B cell (primary cell): ENCODE measurements at regions not wholly inside any gene's neighbourhood (a gene's known extent, or its start where the extent isn't known, plus 50 kb on each side); places are given as distances from the start of the nearest gene placed in this dataset.

Source experiments
- EZH2 ChIP-seq: IDR thresholded peaks from 2 replicates; pipeline ENCODE4 v1.6.1; 2012; ENCODE audit warnings: borderline replicate concordance, low read depth, mild to moderate bottlenecking, moderate library complexity, low read length; ENCODE audit not compliant: insufficient read depth, poor library complexity, severe bottlenecking
- TF ChIP-seq, protein P1 (sequence below): fragments of 200-600 bp; IDR thresholded peaks from one replicate; pipeline ENCODE4 v1.8.0; 2022; ENCODE audit warnings: antibody characterized with exemption, mild to moderate bottlenecking

DNA sequence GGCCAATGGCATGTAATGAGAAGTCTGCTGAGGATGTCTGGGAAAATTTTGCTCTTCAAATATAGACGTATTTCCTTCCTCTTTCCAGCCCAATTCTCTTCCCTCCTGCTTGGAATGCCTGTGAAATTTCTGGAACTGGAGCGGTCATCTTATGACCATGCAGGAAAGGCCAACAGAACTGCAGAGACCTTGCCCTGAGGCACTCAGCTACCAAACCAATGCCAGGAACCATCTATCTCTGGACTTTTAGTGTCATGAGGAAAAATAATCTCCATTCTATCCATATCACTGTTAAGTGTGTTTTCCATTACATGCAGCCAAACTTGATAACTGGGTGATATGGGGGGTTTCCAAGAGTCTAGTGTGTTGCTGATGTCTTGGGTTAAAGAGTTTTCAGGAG, 363.7 kb downstream of the SLC4A3 start:
- TF ChIP-seq, protein P1, sequence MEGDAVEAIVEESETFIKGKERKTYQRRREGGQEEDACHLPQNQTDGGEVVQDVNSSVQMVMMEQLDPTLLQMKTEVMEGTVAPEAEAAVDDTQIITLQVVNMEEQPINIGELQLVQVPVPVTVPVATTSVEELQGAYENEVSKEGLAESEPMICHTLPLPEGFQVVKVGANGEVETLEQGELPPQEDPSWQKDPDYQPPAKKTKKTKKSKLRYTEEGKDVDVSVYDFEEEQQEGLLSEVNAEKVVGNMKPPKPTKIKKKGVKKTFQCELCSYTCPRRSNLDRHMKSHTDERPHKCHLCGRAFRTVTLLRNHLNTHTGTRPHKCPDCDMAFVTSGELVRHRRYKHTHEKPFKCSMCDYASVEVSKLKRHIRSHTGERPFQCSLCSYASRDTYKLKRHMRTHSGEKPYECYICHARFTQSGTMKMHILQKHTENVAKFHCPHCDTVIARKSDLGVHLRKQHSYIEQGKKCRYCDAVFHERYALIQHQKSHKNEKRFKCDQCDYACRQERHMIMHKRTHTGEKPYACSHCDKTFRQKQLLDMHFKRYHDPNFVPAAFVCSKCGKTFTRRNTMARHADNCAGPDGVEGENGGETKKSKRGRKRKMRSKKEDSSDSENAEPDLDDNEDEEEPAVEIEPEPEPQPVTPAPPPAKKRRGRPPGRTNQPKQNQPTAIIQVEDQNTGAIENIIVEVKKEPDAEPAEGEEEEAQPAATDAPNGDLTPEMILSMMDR: no peak
- no peak for TF ChIP-seq EZH2
